Epithelial cell of esophagus (primary cell): ENCODE measurements at regions not wholly inside any gene's neighbourhood (a gene's known extent, or its start where the extent isn't known, plus 50 kb on each side); places are given as distances from the start of the nearest gene placed in this dataset.

ENCODE experiments used
- DNase-seq: peaks from one replicate; pipeline ENCODE4 v3.0.0; 2010; ENCODE audit warnings: low read depth
- H3K4me3 ChIP-seq: 2 replicates; pipeline ENCODE4 v1.5.1; 2011; ENCODE audit warnings: mild to moderate bottlenecking, low read length, control low read depth
- CTCF ChIP-seq: IDR thresholded peaks from 2 replicates; pipeline ENCODE4 v1.5.1; 2011; ENCODE audit warnings: low read depth, mild to moderate bottlenecking, low read length, control low read depth, inconsistent platforms; ENCODE audit not compliant: insufficient read depth; ENCODE audit errors: missing control alignments

- no peak for DNase-seq
- H3K4me3 ChIP-seq: no peak overlapping the region
- no peak for TF ChIP-seq CTCF
Measured at GRCh38 chr7:3232228-3232627, 68.8 kb upstream of the SDK1 start.

GRCh38 chr7:3233301-3233700 lies 67.8 kb upstream of the SDK1 start:
- no peak for DNase-seq
- no peak overlapping the region for H3K4me3 ChIP-seq
- TF ChIP-seq CTCF: no peak

DNA sequence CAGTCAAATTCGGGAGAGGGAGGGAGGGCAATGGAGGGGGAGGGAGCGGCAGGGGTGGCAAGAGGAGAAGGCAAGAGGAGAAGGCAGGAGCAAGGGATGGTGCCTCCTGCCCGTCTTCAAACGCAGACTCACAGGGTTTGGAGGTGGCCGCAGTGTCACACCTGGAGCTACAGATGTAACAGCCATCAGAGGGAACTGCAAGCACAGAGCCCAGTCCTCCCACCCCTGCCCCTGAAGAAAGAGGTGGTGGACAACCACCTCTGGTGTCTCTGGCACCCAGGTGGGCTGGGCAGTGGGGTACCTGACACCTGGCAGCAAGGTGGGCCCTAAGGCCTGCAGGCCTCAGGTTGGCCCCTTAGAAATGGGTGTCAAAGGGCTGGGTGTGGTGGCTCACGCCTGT lies 67.0 kb upstream of the SDK1 start:
- H3K4me3 ChIP-seq: no peak overlapping the region
- no peak for TF ChIP-seq CTCF
- DNase-seq: no peak

DNA sequence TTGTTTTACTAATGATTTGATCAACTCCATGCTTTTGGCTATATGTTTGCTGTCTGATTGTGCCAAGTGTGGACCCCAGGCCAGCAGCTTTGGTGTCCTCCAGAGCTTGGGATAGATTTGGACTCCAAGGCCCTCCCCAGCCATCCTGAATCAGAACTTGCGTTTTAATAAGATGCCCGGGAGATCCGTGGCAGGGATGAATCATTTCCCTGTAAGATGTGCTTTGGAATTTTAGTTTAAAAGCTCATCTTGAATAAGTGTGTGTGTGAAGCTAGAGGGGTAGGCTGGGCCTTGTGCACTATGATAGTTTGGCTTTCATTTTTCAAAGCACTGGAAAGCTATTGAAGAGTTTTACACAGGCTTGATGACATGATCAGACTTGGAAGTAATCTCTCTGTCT lies 66.2 kb upstream of the SDK1 start:
- DNase-seq: no peak
- no peak overlapping the region for H3K4me3 ChIP-seq
- TF ChIP-seq CTCF: no peak

GRCh38 chr7:3235322-3235721 lies 65.7 kb upstream of the SDK1 start:
- no peak for TF ChIP-seq CTCF
- H3K4me3 ChIP-seq: no peak overlapping the region
- no peak for DNase-seq

DNA sequence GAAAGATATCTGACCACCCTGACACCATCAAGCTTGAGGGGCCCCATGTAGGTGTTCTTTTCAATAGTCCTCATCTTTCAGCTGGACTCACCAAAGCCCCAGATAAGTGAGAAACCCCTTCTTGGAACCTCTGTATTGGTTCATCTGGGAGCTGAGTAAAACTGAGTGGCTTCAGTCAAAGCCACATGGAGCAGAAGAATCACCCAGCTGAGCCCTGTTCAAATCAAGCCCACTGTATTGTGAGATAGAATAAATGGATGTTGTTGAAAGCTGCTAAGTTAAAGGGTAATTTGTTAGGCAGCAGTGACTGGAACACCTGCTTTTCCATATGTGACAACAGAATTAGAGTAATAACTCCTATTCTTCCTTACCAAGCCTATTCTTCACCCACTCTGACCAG lies 64.8 kb upstream of the SDK1 start:
- H3K4me3 ChIP-seq: no peak overlapping the region
- no peak for TF ChIP-seq CTCF
- DNase-seq: no peak

GRCh38 chr7:3238525-3239210 lies 62.4 kb upstream of the SDK1 start:
- H3K4me3 ChIP-seq: no peak overlapping the region
- no peak for DNase-seq
- TF ChIP-seq CTCF: no peak
